ENCODE measurements at regions not wholly inside any gene's neighbourhood (a gene's known extent, or its start where the extent isn't known, plus 50 kb on each side); places are given as distances from the start of the nearest gene placed in this dataset.
"Not testable (repeated sequence)": the region's sequence is repeated elsewhere in the genome, so short reads cannot be mapped to it uniquely, and the experiment has no call there.

- H3K27me3 ChIP-seq; H3K9me3 ChIP-seq; DNase-seq; H3K36me3 ChIP-seq; H3K27ac ChIP-seq; intact Hi-C loops (cut with DNase I; ENCODE audit: low total_unique reads); H3K4me1 ChIP-seq; H3K4me3 ChIP-seq: not testable (repeated sequence)
- 79 to 90% (median 81%) methylated on average over 4 of the region's 4 CpGs for WGBS, 5 donors
These were observed 79.2 kb downstream of the PXDC1 start for GRCh38 chr6:3672339-3672738.

- TF ChIP-seq POLR2AphosphoS5 (IDR thresholded peaks at IDR 0.05) (no peak), EP300 (IDR thresholded peaks at IDR 0.05) (no peak), CTCF (IDR thresholded peaks at IDR 0.05) (no peak), POLR2A (IDR thresholded peaks at IDR 0.05) (no peak)
- intact Hi-C loops (cut with DNase I; ENCODE audit: low total_unique reads): no loop called here
- 77 to 100% (median 92%) methylated on average over 1 of the region's 1 CpG for WGBS, 5 donors
These were observed 80.1 kb downstream of the PXDC1 start for GRCh38 chr6:3671382-3671781.

GRCh38 chr6:3670356-3670755 lies 81.2 kb downstream of the PXDC1 start:
- H3K27me3 ChIP-seq: no peaks in the 10 kb centered on the region
- no peaks in the 10 kb centered on the region for H3K36me3 ChIP-seq
- peaks cover 0 to 6% (median 1%) of the 10 kb centered on the region in 4 donors for H3K4me1 ChIP-seq
- no peak overlapping the region for H3K4me3 ChIP-seq
- H3K27ac ChIP-seq: no peak overlapping the region
- DNase-seq: no peak
- no peak for TF ChIP-seq POLR2AphosphoS5 (IDR thresholded peaks at IDR 0.05)
- TF ChIP-seq EP300 (IDR thresholded peaks at IDR 0.05): no peak
- H3K9me3 ChIP-seq: peaks cover 0 to 9% (median 4%) of the 10 kb centered on the region in 4 donors
- intact Hi-C loops (cut with DNase I; ENCODE audit: low total_unique reads): no loop called here
- WGBS, 5 donors: 91 to 100% (median 96%) methylated on average over 1 of the region's 1 CpG

More at GRCh38 chr6:3671382-3671781, 80.1 kb downstream of the PXDC1 start:
- no peak for DNase-seq
- H3K27me3 ChIP-seq: no peaks in the 10 kb centered on the region
- H3K9me3 ChIP-seq: peaks cover 0 to 9% (median 4%) of the 10 kb centered on the region in 4 donors
- no peak overlapping the region for H3K4me3 ChIP-seq
- no peak overlapping the region for H3K27ac ChIP-seq
- no peaks in the 10 kb centered on the region for H3K4me1 ChIP-seq
- no peaks in the 10 kb centered on the region for H3K36me3 ChIP-seq

- Histone ChIP-seq H3K9me3 (peaks cover 0 to 9% (median 4%) of the 10 kb centered on the region in 4 donors), H3K36me3 (no peaks in the 10 kb centered on the region), H3K27ac (no peak overlapping the region), H3K4me1 (peaks cover 0 to 10% (median 3%) of the 10 kb centered on the region in 4 donors), H3K4me3 (no peak overlapping the region), H3K27me3 (no peaks in the 10 kb centered on the region)
- DNase-seq: no peak
- 64 to 79% (median 67%) methylated on average over 5 of the region's 5 CpGs for WGBS, 5 donors
- TF ChIP-seq POLR2AphosphoS5 (IDR thresholded peaks at IDR 0.05) (no peak), CTCF (IDR thresholded peaks at IDR 0.05) (no peak), EP300 (IDR thresholded peaks at IDR 0.05) (no peak)
- intact Hi-C loops (cut with DNase I; ENCODE audit: low total_unique reads): no loop called here
These were observed 81.6 kb downstream of the PXDC1 start for GRCh38 chr6:3669916-3670315.

GRCh38 chr6:3665608-3666007 lies 85.9 kb downstream of the PXDC1 start:
- Histone ChIP-seq H3K36me3 (no peaks in the 10 kb centered on the region), H3K27ac (no peak overlapping the region), H3K4me3 (no peak overlapping the region), H3K4me1 (peaks cover 0 to 18% (median 6%) of the 10 kb centered on the region in 4 donors), H3K9me3 (peaks cover 0 to 9% (median 3%) of the 10 kb centered on the region in 4 donors), H3K27me3 (no peaks in the 10 kb centered on the region)
- 67 to 92% (median 83%) methylated on average over 1 of the region's 1 CpG for WGBS, 5 donors
- intact Hi-C loops (cut with DNase I; ENCODE audit: low total_unique reads): no loop called here
- TF ChIP-seq EP300 (IDR thresholded peaks at IDR 0.05): no peak
- TF ChIP-seq CTCF (IDR thresholded peaks at IDR 0.05): no peak
- no peak for TF ChIP-seq POLR2AphosphoS5 (IDR thresholded peaks at IDR 0.05)
- TF ChIP-seq POLR2A (IDR thresholded peaks at IDR 0.05): no peak
- DNase-seq: no peak
